ENCODE measurements at regions not wholly inside any gene's neighbourhood (a gene's known extent, or its start where the extent isn't known, plus 50 kb on each side); places are given as distances from the start of the nearest gene placed in this dataset.

- Histone ChIP-seq H3K4me3 (no peak overlapping the region), H3K4me1 (peaks cover 0 to 11% (median 0%) of the 10 kb centered on the region in 4 donors), H3K27me3 (no peaks in the 10 kb centered on the region), H3K9me3 (no peaks in the 10 kb centered on the region), H3K27ac (no peak overlapping the region), H3K36me3 (no peaks in the 10 kb centered on the region)
- intact Hi-C loops (cut with DNase I) = no loop called here
- TF ChIP-seq POLR2A (IDR thresholded peaks at IDR 0.05) (no peak), POLR2AphosphoS5 (IDR thresholded peaks at IDR 0.05) (no peak), CTCF (IDR thresholded peaks at IDR 0.05) (no peak), EP300 (IDR thresholded peaks at IDR 0.05) (no peak)
- no peak for DNase-seq
These were observed 219.7 kb downstream of the MTERF1 start for GRCh38 chr7:91660734-91661356.

GRCh38 chr7:91661727-91662126 is 218.8 kb downstream of the MTERF1 start:
- DNase-seq = no peak
- TF ChIP-seq CTCF (IDR thresholded peaks at IDR 0.05) (no peak), EP300 (IDR thresholded peaks at IDR 0.05) (no peak)
- H3K27ac ChIP-seq = no peak overlapping the region
- no peaks in the 10 kb centered on the region for H3K27me3 ChIP-seq
- WGBS, 2 donors = 90 to 92% methylated on average over 4 of the region's 4 CpGs
- H3K4me1 ChIP-seq = peaks cover 0 to 11% (median 0%) of the 10 kb centered on the region in 4 donors
- no peaks in the 10 kb centered on the region for H3K9me3 ChIP-seq
- no peak overlapping the region for H3K4me3 ChIP-seq
- intact Hi-C loops (cut with DNase I) = no loop called here
- H3K36me3 ChIP-seq = no peaks in the 10 kb centered on the region

GRCh38 chr7:91668217-91668616 is 212.3 kb downstream of the MTERF1 start:
- intact Hi-C loops (cut with DNase I) = no loop called here

GRCh38 chr7:91671245-91671644 is 209.3 kb downstream of the MTERF1 start:
- Histone ChIP-seq H3K36me3 (no peaks in the 10 kb centered on the region), H3K27me3 (no peaks in the 10 kb centered on the region), H3K27ac (no peak overlapping the region), H3K9me3 (no peaks in the 10 kb centered on the region), H3K4me1 (no peaks in the 10 kb centered on the region), H3K4me3 (no peak overlapping the region)
- DNase-seq = no peak
- intact Hi-C loops (cut with DNase I) = no loop called here
- WGBS, 2 donors = 92 to 96% methylated on average over 3 of the region's 3 CpGs
- TF ChIP-seq POLR2A (IDR thresholded peaks at IDR 0.05) (no peak), EP300 (IDR thresholded peaks at IDR 0.05) (no peak), POLR2AphosphoS5 (IDR thresholded peaks at IDR 0.05) (no peak), CTCF (IDR thresholded peaks at IDR 0.05) (no peak)

More at GRCh38 chr7:91668217-91668616, 212.3 kb downstream of the MTERF1 start:
- H3K36me3 ChIP-seq = no peaks in the 10 kb centered on the region
- no peak overlapping the region for H3K4me3 ChIP-seq
- TF ChIP-seq POLR2A (IDR thresholded peaks at IDR 0.05) = no peak
- no peak for TF ChIP-seq POLR2AphosphoS5 (IDR thresholded peaks at IDR 0.05)
- no peak for TF ChIP-seq CTCF (IDR thresholded peaks at IDR 0.05)
- H3K27ac ChIP-seq = no peak overlapping the region
- H3K27me3 ChIP-seq = no peaks in the 10 kb centered on the region
- H3K4me1 ChIP-seq = no peaks in the 10 kb centered on the region
- DNase-seq = no peak
- H3K9me3 ChIP-seq = no peaks in the 10 kb centered on the region

GRCh38 chr7:91674470-91674869 is 206.0 kb downstream of the MTERF1 start:
- H3K36me3 ChIP-seq = no peaks in the 10 kb centered on the region
- 51 to 75% methylated on average over 4 of the region's 4 CpGs for WGBS, 2 donors
- no peak overlapping the region for H3K4me3 ChIP-seq
- no peaks in the 10 kb centered on the region for H3K4me1 ChIP-seq
- no peaks in the 10 kb centered on the region for H3K27me3 ChIP-seq
- intact Hi-C loops (cut with DNase I) = no loop called here
- H3K9me3 ChIP-seq = no peaks in the 10 kb centered on the region
- no peak for DNase-seq
- TF ChIP-seq POLR2AphosphoS5 (IDR thresholded peaks at IDR 0.05) = no peak
- TF ChIP-seq POLR2A (IDR thresholded peaks at IDR 0.05) = no peak
- no peak for TF ChIP-seq EP300 (IDR thresholded peaks at IDR 0.05)
- no peak for TF ChIP-seq CTCF (IDR thresholded peaks at IDR 0.05)
- no peak overlapping the region for H3K27ac ChIP-seq
